Choroid plexus epithelial cell (primary cell): ENCODE measurements at regions not wholly inside any gene's neighbourhood (a gene's known extent, or its start where the extent isn't known, plus 50 kb on each side); places are given as distances from the start of the nearest gene placed in this dataset.

Source experiments
- DNase-seq: peaks from one replicate; pipeline ENCODE4 v3.0.0-alpha.2; 2010; ENCODE audit warnings: low read depth
- H3K4me3 ChIP-seq: 2 replicates; pipeline ENCODE4 v1.5.1; 2011; ENCODE audit warnings: low read depth, mild to moderate bottlenecking, control low read depth, low read length, moderate library complexity
- CTCF ChIP-seq: conservative IDR thresholded peaks from 2 replicates; pipeline ENCODE4 v1.5.1; 2011; ENCODE audit warnings: low read depth, mild to moderate bottlenecking, control low read depth, inconsistent platforms, low read length, moderate library complexity

- H3K4me3 ChIP-seq, result no peak overlapping the region
- no peak for TF ChIP-seq CTCF
- no peak for DNase-seq
These were observed 58.3 kb downstream of the C11orf87 start for GRCh38 chr11:109480251-109480650.

GRCh38 chr11:109486129-109486528 lies 64.1 kb downstream of the C11orf87 start:
- no peak overlapping the region for H3K4me3 ChIP-seq
- DNase-seq, result no peak
- TF ChIP-seq CTCF, result no peak

GRCh38 chr11:109490953-109491635 lies 69.1 kb downstream of the C11orf87 start:
- DNase-seq, result peak; percentile 5

GRCh38 chr11:109506115-109506514 lies 84.1 kb downstream of the C11orf87 start:
- TF ChIP-seq CTCF, result no peak
- no peak overlapping the region for H3K4me3 ChIP-seq
- no peak for DNase-seq

More at GRCh38 chr11:109490953-109491635, 69.1 kb downstream of the C11orf87 start:
- no peak for TF ChIP-seq CTCF
- no peak overlapping the region for H3K4me3 ChIP-seq

- no peak for TF ChIP-seq CTCF
- no peak for DNase-seq
- no peak overlapping the region for H3K4me3 ChIP-seq
These were observed 85.3 kb downstream of the C11orf87 start for GRCh38 chr11:109507331-109507730.

- DNase-seq, result no peak
- TF ChIP-seq CTCF, result no peak
- H3K4me3 ChIP-seq, result no peak overlapping the region
These were observed 86.0 kb downstream of the C11orf87 start for GRCh38 chr11:109507836-109508561.
